Inferior parietal cortex (tissue), 1 donor: ENCODE measurements at regions not wholly inside any gene's neighbourhood (a gene's known extent, or its start where the extent isn't known, plus 50 kb on each side); places are given as distances from the start of the nearest gene placed in this dataset.
"Not testable (repeated sequence)": the region's sequence is repeated elsewhere in the genome, so short reads cannot be mapped to it uniquely, and the experiment has no call there.

Source experiments
- DNase-seq: peaks from one replicate; pipeline ENCODE4 v3.0.0-alpha.2; 2016; ENCODE audit errors: extremely low spot score

- DNase-seq, result no peak
These were observed 282.8 kb upstream of the TNC start for GRCh38 chr9:115400796-115401195.

- no peak for DNase-seq
These were observed 283.9 kb upstream of the TNC start for GRCh38 chr9:115401756-115402327.

- no peak for DNase-seq
These were observed 285.8 kb upstream of the TNC start for GRCh38 chr9:115403753-115404152.

- no peak for DNase-seq
These were observed 286.4 kb upstream of the TNC start for GRCh38 chr9:115404311-115404710.

- DNase-seq, result no peak
These were observed 293.6 kb upstream of the TNC start for GRCh38 chr9:115411516-115411915.

GRCh38 chr9:115411993-115412452 lies 294.1 kb upstream of the TNC start:
- no peak for DNase-seq

GRCh38 chr9:115412656-115413055 lies 294.7 kb upstream of the TNC start:
- no peak for DNase-seq

- no peak for DNase-seq
These were observed 295.3 kb upstream of the TNC start for GRCh38 chr9:115413304-115413703.

GRCh38 chr9:115413766-115414382 lies 295.9 kb upstream of the TNC start:
- DNase-seq, result no peak

GRCh38 chr9:115414561-115414960 lies 296.6 kb upstream of the TNC start:
- no peak for DNase-seq

- no peak for DNase-seq
These were observed 297.5 kb upstream of the TNC start for GRCh38 chr9:115415450-115415849.

- DNase-seq, result no peak
These were observed 298.3 kb upstream of the TNC start for GRCh38 chr9:115416299-115416698.

- DNase-seq, result not testable (repeated sequence)
These were observed 300.2 kb upstream of the TNC start for GRCh38 chr9:115418181-115418580.

GRCh38 chr9:115422932-115423440 lies 305.0 kb upstream of the TNC start:
- DNase-seq, result no peak

- no peak for DNase-seq
These were observed 305.7 kb upstream of the TNC start for GRCh38 chr9:115423646-115424045.

- DNase-seq, result no peak
These were observed 307.6 kb upstream of the TNC start for GRCh38 chr9:115425601-115426000.

- DNase-seq, result no peak
These were observed 319.5 kb upstream of the TNC start for GRCh38 chr9:115437418-115437817.

GRCh38 chr9:115439641-115440040 lies 321.7 kb upstream of the TNC start:
- DNase-seq, result no peak

- no peak for DNase-seq
These were observed 324.1 kb upstream of the TNC start for GRCh38 chr9:115442054-115442453.

- DNase-seq, result no peak
These were observed 325.9 kb upstream of the TNC start for GRCh38 chr9:115443890-115444289.

- no peak for DNase-seq
These were observed 327.0 kb upstream of the TNC start for GRCh38 chr9:115444959-115445358.

GRCh38 chr9:115445655-115446054 lies 327.7 kb upstream of the TNC start:
- no peak for DNase-seq

- no peak for DNase-seq
These were observed 338.6 kb upstream of the TNC start for GRCh38 chr9:115456515-115456914.

GRCh38 chr9:115461280-115461679 lies 343.3 kb upstream of the TNC start:
- DNase-seq, result no peak
